Activated CD4-positive, alpha-beta T cell treated with anti-CD3 and anti-CD28 coated beads, Interleukin-2, amount 10 ng/mL, durations not matched to agents 7 days and 5 days (primary cell): ENCODE measurements at regions not wholly inside any gene's neighbourhood (a gene's known extent, or its start where the extent isn't known, plus 50 kb on each side); places are given as distances from the start of the nearest gene placed in this dataset.

Experiments
- CTCF ChIA-PET: fragments of 350-600 bp; sonication (Branson Sonifier 250); formaldehyde crosslinking; loops from one replicate; lab custom pipeline; 2021; ENCODE audit warnings: antibody characterized with exemption; lab: Charles Lee
- POLR2A ChIA-PET: fragments of 350-600 bp; sonication (Branson Sonifier 250); formaldehyde crosslinking; loops from one replicate; lab custom pipeline; 2021; ENCODE audit warnings: antibody characterized with exemption; lab: Charles Lee
- DNase-seq: peaks from one replicate; pipeline ENCODE4 v3.0.0-alpha.2; 2020
- H3K27ac Mint-ChIP-seq: one replicate; pipeline ENCODE4 v1.8.0; 2021; ENCODE audit warnings: mild to moderate bottlenecking, moderate library complexity, mixed read lengths
- H3K27me3 Mint-ChIP-seq: one replicate; pipeline ENCODE4 v1.8.0; 2021; ENCODE audit warnings: mixed read lengths
- H3K36me3 Mint-ChIP-seq: one replicate; pipeline ENCODE4 v1.8.0; 2021; ENCODE audit warnings: low read depth, mixed read lengths
- H3K4me1 Mint-ChIP-seq: one replicate; pipeline ENCODE4 v1.8.0; 2021; ENCODE audit warnings: mixed read lengths
- H3K4me3 Mint-ChIP-seq: one replicate; pipeline ENCODE4 v1.8.0; 2021; ENCODE audit warnings: mild to moderate bottlenecking, moderate library complexity, mixed read lengths
- H3K9me3 Mint-ChIP-seq: one replicate; pipeline ENCODE4 v1.8.0; 2021; ENCODE audit warnings: mixed read lengths

DNA sequence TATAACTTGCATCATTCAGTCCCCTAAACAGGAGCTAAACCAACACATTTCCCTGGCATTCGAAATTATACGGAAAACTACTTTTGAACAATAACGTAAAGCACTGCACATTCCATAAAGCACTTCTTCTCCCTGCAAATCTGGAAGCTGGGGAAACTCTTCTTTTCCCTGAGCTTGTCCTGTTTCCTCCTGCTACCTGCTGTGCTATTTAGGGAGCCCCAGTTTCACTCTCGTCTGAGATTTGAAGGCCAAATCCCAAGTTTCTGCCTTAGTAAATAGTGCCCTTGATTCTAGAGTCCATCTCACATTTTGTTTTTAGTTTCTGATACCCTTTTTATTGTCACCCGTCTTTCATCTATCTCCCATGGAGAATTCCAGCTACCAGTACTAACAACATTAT, 67.7 kb upstream of the OSR1 start:
- Mint-ChIP-seq H3K27me3 (peaks cover 14% of the 10 kb centered on the region), H3K4me3 (no peak overlapping the region), H3K4me1 (no peaks in the 10 kb centered on the region), H3K9me3 (no peaks in the 10 kb centered on the region), H3K27ac (no peak overlapping the region), H3K36me3 (no peaks in the 10 kb centered on the region)
- no peak for DNase-seq
- ChIA-PET CTCF (interaction anchor here (0.7 kb wide), 1 partner anchor 10 kb away, joined by 3 read pairs; no protein-coding TSS in a partner anchor), POLR2A (no interaction called here)

DNA sequence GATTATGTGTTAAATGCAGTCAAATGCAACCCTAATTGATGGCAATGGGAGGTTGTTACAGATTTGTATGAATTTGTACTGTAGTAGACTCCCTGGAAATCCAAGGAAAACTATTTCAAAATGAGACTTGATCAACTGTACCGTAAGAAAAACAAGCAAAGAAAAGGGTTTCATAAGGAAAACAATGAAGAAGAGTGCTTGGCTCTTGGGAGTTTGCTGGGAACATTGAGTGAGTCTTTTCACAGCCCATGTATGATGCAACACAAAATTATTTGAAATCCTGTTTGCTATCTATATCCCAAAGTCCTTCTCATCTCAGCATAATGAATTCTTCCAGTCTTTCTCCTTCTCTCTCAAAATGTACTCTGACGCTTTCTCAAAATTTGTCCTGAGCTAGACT, 67.0 kb upstream of the OSR1 start:
- H3K27ac Mint-ChIP-seq: no peak overlapping the region
- CTCF ChIA-PET: no interaction called here
- DNase-seq: no peak
- H3K27me3 Mint-ChIP-seq: peaks cover 15% of the 10 kb centered on the region
- POLR2A ChIA-PET: no interaction called here
- no peak overlapping the region for H3K4me3 Mint-ChIP-seq
- H3K9me3 Mint-ChIP-seq: no peaks in the 10 kb centered on the region
- no peaks in the 10 kb centered on the region for H3K36me3 Mint-ChIP-seq
- no peaks in the 10 kb centered on the region for H3K4me1 Mint-ChIP-seq

DNA sequence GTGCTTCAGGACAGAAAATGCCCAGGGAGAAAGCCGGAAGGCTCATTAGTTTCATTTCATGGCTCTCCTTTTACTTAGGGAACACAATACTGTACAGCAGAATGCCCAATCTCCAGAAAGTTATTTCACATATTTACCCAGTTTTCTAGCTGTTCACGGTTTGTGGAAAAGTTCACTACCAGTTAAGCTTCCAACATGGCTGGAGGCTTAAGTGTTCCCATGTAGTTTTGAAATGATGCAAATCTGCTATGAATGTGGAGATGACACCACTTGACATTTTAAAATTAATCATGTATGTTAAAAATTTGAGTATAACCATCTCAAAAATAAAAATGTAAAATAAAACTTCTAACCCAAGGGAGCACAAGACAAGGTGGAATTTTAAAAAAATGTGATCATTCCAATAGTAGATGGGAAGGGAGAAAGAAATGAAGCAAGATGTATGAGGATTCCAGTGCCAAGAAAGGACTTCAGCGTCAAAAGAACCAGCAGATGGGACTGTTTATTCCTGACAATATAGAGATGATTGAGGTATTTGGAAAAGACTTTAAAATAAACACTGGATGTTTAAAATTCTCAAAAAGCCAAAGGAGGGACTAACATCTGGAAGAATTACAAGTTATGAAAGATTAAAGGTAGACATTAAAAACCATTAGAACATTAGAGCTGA, 60.9 kb upstream of the OSR1 start:
- no peak for DNase-seq
- CTCF ChIA-PET: no interaction called here
- Mint-ChIP-seq H3K4me1 (no peaks in the 10 kb centered on the region), H3K9me3 (no peaks in the 10 kb centered on the region), H3K27ac (no peak overlapping the region), H3K36me3 (no peaks in the 10 kb centered on the region), H3K27me3 (peaks cover 13% of the 10 kb centered on the region), H3K4me3 (no peak overlapping the region)
- POLR2A ChIA-PET: no interaction called here

DNA sequence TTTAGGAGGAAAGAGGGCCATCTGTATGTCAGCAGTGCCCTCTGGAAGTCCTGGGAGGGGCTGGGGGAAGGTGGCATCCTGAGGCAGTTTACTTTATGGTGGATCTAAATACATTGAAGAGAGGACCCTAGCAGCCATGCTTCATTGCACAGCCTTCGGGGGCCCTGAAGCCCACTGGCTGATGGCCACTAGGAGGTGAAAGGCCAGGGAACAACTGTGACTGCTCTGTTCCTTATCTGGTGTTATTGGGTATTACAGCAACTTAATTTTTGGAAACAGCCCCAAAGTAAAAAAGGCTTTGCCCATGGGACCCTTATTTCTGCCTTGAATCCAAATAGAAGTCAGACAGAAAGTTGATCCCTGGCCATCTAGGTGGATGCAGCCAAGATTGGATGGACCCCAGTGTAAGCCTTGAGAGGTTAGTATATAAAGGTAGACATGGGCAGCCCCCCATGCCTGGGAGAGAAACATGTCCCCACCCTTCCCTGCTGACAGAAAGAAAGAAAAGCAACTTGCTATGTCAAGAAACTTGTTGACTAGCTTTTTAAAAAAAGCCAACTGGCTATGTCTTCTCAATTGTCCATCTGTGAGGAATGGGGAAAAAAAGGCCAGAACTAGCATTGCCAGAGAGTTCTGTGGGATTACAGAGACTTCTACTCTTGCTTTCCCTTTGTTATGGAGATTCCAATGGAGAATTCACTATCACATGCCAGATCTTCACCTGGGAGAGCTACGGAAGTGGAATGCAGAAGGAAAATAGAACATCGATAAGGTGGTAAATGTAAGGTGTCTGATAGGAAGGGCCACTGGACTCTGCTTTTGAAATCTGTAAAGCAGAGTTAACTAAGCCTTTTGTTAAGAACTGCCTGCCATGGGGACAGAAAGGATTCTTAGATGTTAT, 58.6 kb upstream of the OSR1 start:
- no peak for DNase-seq
- H3K27ac Mint-ChIP-seq: no peak overlapping the region
- no peaks in the 10 kb centered on the region for H3K9me3 Mint-ChIP-seq
- H3K4me3 Mint-ChIP-seq: no peak overlapping the region
- ChIA-PET POLR2A (no interaction called here), CTCF (interaction anchor here (1.2 kb wide), 1 partner anchor 9 kb away, joined by 3 read pairs; no protein-coding TSS in a partner anchor)
- no peaks in the 10 kb centered on the region for H3K36me3 Mint-ChIP-seq
- peaks cover 11% of the 10 kb centered on the region for H3K27me3 Mint-ChIP-seq
- H3K4me1 Mint-ChIP-seq: no peaks in the 10 kb centered on the region

DNA sequence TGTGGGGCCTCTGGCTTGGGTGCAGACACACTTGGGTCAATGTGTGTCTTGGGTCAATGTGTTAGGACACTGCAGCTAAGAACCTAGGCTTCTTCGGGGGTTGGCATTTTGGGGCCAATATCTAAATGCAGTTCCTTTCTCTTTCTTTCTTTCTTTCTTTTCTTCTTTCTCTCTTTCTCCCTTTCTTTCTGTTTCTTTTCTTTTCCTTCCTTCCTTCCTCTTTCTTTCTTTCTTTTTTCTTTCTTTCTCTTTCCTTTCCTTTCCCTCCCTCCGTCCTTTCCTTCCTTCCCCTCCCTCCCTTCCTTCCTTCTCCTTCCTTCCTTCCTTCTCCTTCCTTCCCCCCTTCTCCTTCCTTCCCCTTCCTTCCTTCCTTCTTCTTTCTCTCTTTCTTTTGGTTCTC, 57.7 kb upstream of the OSR1 start:
- Mint-ChIP-seq H3K36me3 (no peaks in the 10 kb centered on the region), H3K27me3 (peaks cover 9% of the 10 kb centered on the region), H3K4me1 (no peaks in the 10 kb centered on the region), H3K27ac (no peak overlapping the region), H3K9me3 (no peaks in the 10 kb centered on the region), H3K4me3 (no peak overlapping the region)
- DNase-seq: no peak
- ChIA-PET CTCF (interaction anchor here (1.2 kb wide), 1 partner anchor 10 kb away, joined by 3 read pairs; no protein-coding TSS in a partner anchor), POLR2A (no interaction called here)

DNA sequence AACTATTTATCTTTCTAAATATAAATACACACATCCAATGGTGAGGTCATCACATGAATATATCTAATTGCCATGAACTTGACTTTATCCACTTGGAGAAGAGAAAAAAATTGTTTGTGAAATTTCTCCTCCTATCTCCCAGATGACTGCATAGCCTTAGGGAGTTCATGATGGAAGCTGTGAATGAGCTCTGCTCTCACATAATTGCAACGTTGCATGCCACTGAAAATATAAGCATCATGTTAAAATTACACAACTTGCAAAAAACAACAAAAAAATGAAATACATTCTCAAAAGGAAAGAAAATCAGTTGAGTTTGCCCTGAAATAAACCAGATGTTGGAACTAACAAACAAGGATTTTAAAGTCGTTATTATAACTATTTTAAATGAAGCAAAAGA, 50.6 kb upstream of the OSR1 start:
- ChIA-PET CTCF (no interaction called here), POLR2A (no interaction called here)
- Mint-ChIP-seq H3K4me3 (no peak overlapping the region), H3K27me3 (peaks cover 8% of the 10 kb centered on the region), H3K27ac (no peak overlapping the region), H3K9me3 (no peaks in the 10 kb centered on the region), H3K36me3 (no peaks in the 10 kb centered on the region), H3K4me1 (no peaks in the 10 kb centered on the region)
- DNase-seq: no peak

DNA sequence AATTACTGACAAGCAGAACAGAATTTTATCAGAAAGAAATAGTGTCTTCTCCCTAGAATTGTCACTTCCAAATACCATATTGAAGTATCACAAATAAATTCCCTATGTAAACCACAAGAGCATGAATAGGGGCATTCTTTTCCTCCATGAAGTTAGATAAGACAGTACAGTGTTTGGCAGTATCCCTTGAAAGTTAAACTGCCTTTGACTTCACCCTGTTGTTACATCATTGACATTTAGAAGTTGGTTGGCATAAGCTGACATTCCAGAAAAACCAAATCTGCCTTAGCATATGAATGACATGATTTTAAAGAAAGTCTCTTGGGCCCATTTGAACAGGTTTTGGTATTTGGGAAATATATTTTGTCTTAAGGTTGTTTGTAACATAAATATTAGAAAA, 50.2 kb upstream of the OSR1 start:
- no peaks in the 10 kb centered on the region for H3K36me3 Mint-ChIP-seq
- DNase-seq: no peak
- ChIA-PET CTCF (no interaction called here), POLR2A (no interaction called here)
- H3K4me3 Mint-ChIP-seq: no peak overlapping the region
- H3K27ac Mint-ChIP-seq: no peak overlapping the region
- no peaks in the 10 kb centered on the region for H3K9me3 Mint-ChIP-seq
- peaks cover 8% of the 10 kb centered on the region for H3K27me3 Mint-ChIP-seq
- H3K4me1 Mint-ChIP-seq: no peaks in the 10 kb centered on the region
